GM18909 (cell line): ENCODE measurements at regions not wholly inside any gene's neighbourhood (a gene's known extent, or its start where the extent isn't known, plus 50 kb on each side); places are given as distances from the start of the nearest gene placed in this dataset.

Source experiments
- ATAC-seq: cut with Tn5 transposase; IDR thresholded peaks from one replicate; pipeline ENCODE4 v1.9.1; 2021; ENCODE audit warnings: mild to moderate bottlenecking; ENCODE audit not compliant: unreplicated experiment, poor library complexity

DNA sequence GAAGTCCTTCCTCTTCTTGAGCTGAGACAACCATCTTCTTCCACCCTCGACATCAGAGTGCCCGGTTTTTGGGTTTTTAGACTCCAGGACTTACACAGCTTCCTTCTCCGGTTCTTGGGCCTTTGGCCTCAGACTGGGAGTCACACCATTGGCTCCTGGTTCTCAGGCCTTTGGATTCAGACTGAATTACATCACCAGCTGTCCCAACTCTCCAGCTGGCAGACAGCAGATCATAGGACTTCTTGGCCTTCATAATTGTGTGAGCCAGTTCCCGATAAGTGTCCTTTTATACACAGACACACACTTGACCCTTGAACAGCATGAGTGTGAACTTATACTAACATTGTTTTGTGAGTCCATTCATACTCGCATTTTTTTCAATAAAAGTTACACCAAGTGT, 166.0 kb upstream of the UBL3 start:
- ATAC-seq, result no peak

DNA sequence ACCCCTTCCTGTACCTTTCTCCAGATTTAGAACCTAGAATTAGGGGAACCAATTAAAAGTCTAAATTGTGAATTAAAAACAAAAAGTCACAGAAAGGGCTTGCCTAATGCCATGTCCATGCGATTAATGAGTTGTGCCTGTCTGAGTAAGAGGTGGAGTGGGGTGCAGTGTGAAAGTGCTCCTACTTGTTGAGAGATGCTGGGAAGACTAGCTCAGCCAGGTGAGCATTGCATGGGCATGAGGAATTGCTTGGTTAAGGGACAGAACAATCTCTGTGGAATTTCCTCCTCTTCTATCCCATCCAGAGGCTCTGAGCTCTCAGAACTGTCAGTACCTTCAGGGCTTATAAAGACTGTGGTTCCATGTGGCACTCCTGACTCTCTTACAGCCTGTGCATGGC, 159.0 kb upstream of the UBL3 start:
- no peak for ATAC-seq

- ATAC-seq, result no peak
Measured at GRCh38 chr13:30006246-30006645, 155.8 kb upstream of the UBL3 start.

- no peak for ATAC-seq
Measured at GRCh38 chr13:30004204-30004603, 153.8 kb upstream of the UBL3 start.

GRCh38 chr13:30002577-30002976, 152.2 kb upstream of the UBL3 start:
- no peak for ATAC-seq

DNA sequence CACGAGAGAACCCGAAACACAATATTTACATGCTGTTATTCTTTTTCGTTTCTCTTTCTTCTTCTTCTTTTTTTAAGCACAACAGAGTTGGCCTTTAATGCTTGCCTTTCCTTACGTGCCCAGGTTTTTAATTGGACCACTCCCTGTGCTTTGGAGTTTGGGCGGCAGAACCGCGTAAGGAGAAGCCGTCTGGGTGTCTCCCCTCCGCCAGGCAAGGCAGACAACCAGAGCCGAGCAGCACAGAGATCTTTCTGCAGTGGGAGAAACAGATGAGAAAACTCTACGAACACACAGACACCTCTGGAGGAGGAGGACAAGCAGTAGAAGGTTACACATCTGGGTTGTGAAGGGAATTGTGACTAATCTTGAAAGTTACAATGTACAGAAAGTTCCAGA, 150.0 kb upstream of the UBL3 start:
- ATAC-seq, result no peak

DNA sequence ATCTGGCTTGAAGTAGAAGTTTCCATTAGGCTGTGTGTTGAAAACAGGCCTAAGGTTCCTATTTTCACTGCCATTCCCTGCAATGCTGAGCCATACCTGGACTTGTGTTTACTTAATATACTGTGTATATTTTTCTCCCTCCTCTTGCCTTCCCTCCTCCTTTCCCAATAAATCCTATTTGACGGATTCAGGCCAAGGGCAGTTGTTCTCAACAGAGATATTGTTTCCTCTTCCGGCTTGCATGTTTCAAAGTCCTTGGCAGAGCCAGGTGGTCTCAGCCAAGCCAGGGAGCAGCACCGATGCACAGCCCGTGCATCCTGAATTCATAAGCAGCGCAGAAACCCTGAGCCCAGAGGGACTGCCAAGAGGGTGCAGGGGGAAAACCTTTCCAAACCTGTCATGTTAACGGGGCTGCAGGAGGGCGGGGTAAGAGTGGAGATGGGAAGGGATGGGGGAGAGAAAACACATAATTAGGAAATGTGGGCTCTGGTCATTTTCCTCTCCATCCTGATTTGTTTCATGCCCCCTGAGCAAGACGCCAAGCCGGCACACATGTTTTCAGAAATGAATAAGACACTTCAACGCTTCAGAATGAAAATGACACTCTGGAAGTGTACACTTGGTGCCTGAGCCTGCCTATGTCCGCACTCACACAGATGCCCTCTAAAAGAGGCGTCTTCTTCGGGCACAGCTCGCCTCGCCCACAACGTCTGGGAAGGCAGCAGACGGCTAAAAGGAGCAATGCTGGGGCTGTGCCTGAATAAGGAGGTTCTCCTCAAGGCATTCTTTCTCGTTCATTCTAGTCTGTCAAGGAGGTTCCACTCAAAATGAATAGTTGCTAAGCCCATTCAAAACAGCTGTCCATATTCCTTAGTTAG, 149.3 kb upstream of the UBL3 start:
- ATAC-seq, result no peak

GRCh38 chr13:29996316-29996715, 145.9 kb upstream of the UBL3 start:
- no peak for ATAC-seq

GRCh38 chr13:29994911-29995595, 144.6 kb upstream of the UBL3 start:
- no peak for ATAC-seq

DNA sequence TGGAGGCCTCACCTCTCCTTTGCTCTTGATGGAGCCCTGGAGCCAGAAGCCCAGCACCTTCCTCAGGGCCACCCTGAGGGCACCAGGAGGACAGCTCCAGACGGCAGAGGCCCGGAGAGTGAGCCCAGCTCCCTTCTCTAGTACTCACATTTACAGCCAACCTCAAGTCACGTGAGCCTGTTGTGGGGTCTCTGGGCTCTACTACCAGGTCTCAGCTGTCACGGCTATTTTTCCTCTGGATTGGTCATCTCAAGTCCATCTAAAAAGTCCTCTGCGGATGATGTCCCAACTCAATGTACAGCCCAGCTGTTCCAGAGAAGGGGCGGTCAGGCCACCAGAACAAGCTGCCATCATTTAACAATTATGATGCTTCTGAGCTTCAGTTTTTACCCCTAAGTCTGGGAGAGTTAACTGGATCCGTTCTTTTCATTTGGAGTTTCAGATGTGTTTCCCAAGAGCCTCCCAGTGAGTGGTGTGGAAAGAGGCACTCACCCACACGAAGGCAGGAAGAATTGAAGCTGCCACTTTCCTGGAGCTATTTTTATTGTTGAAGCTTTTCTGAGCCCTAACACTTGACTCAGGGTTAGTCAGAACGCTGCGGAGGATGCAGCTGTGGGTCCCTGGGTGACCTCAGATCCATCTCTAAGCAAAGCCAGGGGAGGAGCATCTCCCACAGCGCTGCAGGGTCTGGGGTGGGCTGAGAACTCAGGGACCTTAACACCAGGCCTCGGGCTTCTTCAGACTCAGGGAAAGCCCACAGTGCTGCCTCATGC, 143.5 kb upstream of the UBL3 start:
- ATAC-seq, result no peak

- no peak for ATAC-seq
Measured at GRCh38 chr13:29993196-29993595, 142.8 kb upstream of the UBL3 start.

DNA sequence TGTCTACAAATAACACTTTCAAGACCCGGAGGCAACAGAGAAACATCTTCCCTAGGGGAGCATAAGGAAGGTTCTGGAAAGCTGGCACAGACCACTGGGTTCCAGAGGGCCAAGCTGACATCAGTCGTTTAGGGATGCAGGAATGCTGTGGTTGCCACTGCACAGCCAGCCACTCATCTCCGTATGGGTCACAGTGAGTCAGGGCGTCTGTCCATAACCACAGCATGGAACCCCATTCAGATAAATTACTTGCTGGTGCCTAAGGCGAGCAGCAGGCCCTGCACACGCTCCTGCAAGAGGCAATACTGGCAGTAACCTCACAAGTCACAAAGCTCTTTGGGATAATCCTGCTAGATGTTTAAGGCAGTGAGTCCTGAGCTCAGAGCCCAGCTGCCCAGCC, 140.9 kb upstream of the UBL3 start:
- no peak for ATAC-seq

DNA sequence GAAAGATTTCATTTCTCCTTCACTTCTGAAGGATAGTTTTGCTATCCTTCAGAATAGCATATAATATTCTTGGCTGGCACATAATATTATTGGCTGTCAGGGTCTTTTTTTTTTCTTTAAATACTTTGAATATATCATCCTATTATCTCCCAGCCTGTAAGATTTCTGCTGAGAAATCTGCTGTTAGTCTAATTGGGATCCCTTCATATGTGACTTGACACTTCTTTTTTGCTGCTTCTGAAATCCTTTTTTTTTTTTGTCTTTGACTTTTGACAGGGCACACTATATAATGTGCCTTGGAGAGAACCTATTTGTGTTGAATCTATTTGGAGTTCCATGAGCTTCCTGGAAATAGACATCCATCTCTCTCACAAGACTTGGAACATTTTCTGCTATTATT, 136.9 kb upstream of the UBL3 start:
- no peak for ATAC-seq

DNA sequence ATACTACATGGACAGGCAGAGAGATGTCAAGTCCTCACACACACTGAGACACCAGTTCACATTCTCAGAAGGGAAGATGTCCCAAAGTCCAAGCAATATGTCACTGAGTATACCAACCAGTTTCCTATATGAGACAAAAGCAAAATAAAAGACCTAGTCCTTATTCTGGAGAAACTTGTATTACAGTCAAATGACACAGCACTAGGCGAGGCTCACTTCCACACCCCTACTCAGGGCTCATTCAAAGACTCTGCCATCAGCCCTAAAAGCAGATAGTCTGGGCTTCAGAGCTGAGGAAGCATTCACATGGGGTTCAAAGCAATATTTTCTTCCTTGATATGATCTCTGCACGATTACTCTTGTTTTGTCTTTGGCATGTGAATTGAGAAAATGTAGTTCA, 129.9 kb upstream of the UBL3 start:
- no peak for ATAC-seq

- no peak for ATAC-seq
Measured at GRCh38 chr13:29978211-29978610, 127.8 kb upstream of the UBL3 start.

GRCh38 chr13:29977476-29978120, 127.2 kb upstream of the UBL3 start:
- no peak for ATAC-seq

DNA sequence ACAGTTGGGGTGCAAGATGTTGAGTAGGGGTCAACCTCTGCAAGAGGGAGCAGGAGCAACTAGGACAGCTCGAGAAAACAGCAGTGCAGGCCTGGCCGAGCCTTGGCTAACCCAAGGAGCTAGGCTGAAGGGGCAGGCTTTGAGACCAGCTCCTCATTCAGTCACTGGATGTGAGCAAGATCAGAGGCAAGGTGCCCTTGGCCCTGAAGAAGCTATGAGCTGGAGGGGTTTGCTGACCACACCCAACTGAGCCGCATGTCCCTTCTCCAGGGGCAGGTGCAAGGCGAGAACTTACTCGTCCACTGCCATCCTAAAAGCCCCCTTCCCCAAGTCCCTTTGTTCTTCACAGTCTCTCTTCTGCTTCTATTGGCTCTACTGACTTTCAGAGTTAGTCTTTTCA, 126.1 kb upstream of the UBL3 start:
- ATAC-seq, result no peak

DNA sequence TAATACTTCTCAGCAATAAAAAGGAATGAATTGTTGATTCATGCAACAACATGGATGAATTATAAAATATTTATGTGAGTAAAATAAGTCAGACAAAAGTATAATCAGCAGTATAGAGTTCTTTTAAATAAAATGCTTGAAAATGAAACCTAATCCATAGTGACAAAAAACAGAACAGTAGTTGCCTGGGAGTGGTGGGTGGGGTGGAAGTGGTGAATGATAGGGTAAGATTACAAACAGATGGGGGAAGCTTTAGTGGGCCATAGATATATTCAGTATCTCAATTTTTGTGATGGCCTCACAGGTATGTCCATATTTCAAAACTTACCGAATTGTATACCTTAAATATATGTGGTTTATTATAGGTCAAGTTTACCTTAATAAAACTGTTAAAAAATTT, 124.9 kb upstream of the UBL3 start:
- ATAC-seq, result no peak

DNA sequence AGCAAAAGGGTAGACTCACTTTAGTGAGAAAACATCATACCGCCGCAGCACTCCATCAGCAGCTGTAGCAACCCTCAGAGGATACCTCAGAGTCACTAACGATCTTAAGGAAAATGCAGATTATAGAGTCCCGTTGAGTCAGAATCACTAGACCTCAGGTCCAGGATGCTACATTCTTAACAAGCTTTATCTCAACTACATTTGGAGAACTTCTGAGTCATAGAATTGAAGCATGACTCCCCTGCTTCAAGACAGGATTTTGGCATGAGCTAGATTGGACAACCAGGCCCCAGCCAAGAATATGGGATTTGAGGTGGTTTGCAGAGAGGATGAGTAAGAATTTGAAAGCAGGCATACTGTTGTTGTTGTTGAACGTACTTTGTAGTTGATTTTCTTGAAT, 118.9 kb upstream of the UBL3 start:
- ATAC-seq, result no peak

DNA sequence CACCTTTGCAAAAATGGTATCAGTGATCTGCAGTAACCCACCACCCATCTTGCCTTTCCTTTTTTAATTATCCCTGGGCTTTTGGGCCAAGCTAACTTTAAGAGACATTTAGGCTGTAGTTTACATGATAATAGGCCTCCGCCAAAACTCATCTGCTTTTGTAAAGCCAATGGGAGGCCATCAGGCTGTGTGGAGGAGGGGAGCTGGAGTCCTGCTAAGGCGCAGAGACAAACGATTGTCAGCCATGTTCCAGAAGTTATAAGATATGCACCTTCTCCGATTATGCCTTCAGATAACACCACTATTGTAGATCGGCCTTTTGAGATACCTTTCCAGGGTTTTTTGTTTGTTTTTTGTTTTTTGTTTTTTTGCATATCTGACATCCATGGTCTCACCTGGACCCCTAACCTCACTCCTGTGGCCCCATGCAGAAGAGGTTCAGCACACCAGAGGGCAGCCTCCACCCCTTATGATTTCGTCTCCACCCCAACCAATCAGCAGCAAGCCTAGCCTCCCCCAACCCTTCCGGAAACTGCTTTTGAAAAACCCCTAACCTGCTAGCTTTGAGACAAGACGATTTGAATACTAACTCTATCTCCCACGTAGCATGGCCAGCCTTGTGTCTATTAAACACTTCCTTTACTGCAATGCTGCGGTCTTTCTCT, 113.9 kb upstream of the UBL3 start:
- no peak for ATAC-seq
